GM12878 (cell line): ENCODE measurements at regions not wholly inside any gene's neighbourhood (a gene's known extent, or its start where the extent isn't known, plus 50 kb on each side); places are given as distances from the start of the nearest gene placed in this dataset.

Experiments used
- CEBPB ChIP-seq, 2 experiments: fragments of 150-350 bp in 1 of 2; IDR thresholded peaks; 2 replicates each; pipeline ENCODE4 v1.6.1; 2012 to 2014; ENCODE audit warnings: low read depth in 2 of 2, low read length in 2 of 2, borderline replicate concordance in 1 of 2, inconsistent platforms in 1 of 2
- POLR2AphosphoS5 ChIP-seq: IDR thresholded peaks from 2 replicates; pipeline ENCODE4 v1.6.1; 2011; ENCODE audit warnings: mild to moderate bottlenecking, low read length, inconsistent platforms
- SP1 ChIP-seq: IDR thresholded peaks from one replicate; pipeline ENCODE4 v1.6.1; 2011; ENCODE audit warnings: low read depth, low read length
- TF ChIP-seq, protein P1 (sequence below), 3 experiments: IDR thresholded peaks in 2 of 3; conservative IDR thresholded peaks in 1 of 3; 2 replicates each; pipeline ENCODE4 v1.5.1; 2011; ENCODE audit warnings: low read depth in 3 of 3, low read length in 3 of 3, mild to moderate bottlenecking in 3 of 3, control low read depth in 2 of 3, moderate library complexity in 2 of 3, inconsistent platforms in 1 of 3, mixed read lengths in 1 of 3; ENCODE audit not compliant: control insufficient read depth in 2 of 3, insufficient read depth in 1 of 3; ENCODE audit errors: extremely low read depth in 1 of 3
- TF ChIP-seq, protein P2 (sequence below): IDR thresholded peaks from 2 replicates; pipeline ENCODE4 v1.6.1; 2012; ENCODE audit warnings: low read depth, low read length, improper control_type of control experiment

DNA sequence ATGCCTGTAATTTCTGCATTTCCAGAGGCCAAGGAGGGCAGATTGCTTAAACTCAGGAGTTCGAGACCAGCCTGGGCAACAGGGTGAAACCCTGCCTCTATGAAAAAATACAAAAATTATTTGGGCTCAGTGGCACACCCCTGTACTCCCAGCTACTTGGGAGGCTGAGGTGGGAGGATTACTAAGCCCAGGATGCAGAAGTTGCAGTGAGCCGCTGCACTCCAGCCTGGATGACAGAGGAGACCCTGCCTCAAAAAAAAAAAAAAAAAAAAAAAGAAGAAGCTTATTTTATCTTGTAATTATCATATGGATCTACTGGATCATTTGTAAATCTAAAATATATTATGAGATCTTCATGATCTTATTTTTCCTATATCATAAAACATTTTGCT lies 84.1 kb downstream of the PPCDC start:
- TF ChIP-seq CEBPB (IDR thresholded peaks at IDR 0.05; ENCODE audit: borderline replicate concordance in 1 of 2, low read depth in 2 of 2, low read length in 2 of 2) = no peak
- TF ChIP-seq POLR2AphosphoS5 = no peak
- TF ChIP-seq, protein P1, sequence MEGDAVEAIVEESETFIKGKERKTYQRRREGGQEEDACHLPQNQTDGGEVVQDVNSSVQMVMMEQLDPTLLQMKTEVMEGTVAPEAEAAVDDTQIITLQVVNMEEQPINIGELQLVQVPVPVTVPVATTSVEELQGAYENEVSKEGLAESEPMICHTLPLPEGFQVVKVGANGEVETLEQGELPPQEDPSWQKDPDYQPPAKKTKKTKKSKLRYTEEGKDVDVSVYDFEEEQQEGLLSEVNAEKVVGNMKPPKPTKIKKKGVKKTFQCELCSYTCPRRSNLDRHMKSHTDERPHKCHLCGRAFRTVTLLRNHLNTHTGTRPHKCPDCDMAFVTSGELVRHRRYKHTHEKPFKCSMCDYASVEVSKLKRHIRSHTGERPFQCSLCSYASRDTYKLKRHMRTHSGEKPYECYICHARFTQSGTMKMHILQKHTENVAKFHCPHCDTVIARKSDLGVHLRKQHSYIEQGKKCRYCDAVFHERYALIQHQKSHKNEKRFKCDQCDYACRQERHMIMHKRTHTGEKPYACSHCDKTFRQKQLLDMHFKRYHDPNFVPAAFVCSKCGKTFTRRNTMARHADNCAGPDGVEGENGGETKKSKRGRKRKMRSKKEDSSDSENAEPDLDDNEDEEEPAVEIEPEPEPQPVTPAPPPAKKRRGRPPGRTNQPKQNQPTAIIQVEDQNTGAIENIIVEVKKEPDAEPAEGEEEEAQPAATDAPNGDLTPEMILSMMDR (IDR thresholded peaks at IDR 0.05 in 2 of 3, conservative IDR thresholded peaks at IDR 0.05 in 1 of 3; ENCODE audit: control insufficient read depth in 2 of 3, extremely low read depth in 1 of 3, insufficient read depth in 1 of 3, low read depth in 3 of 3, low read length in 3 of 3) = no peak
- TF ChIP-seq SP1 = no peak
- TF ChIP-seq, protein P2, sequence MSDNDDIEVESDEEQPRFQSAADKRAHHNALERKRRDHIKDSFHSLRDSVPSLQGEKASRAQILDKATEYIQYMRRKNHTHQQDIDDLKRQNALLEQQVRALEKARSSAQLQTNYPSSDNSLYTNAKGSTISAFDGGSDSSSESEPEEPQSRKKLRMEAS = no peak
